ENCODE measurements at regions not wholly inside any gene's neighbourhood (a gene's known extent, or its start where the extent isn't known, plus 50 kb on each side); places are given as distances from the start of the nearest gene placed in this dataset.

GRCh38 chr4:97197106-97197505 lies 946.2 kb downstream of the STPG2 start:
- Histone ChIP-seq H3K79me2 (ENCODE audit: control insufficient read depth, insufficient read depth, low read length) (no peaks in the 10 kb centered on the region), H3K4me3 (replicated peaks in 1 of 3; ENCODE audit: insufficient read depth in 1 of 3, low read depth in 1 of 3, low read length in 3 of 3) (no peak overlapping the region), H3K9me3 (replicated peaks; ENCODE audit: control insufficient read depth, insufficient read depth, low read length) (no peaks in the 10 kb centered on the region), H3K4me2 (ENCODE audit: insufficient read depth, low read length) (no peak overlapping the region), H3K27ac (ENCODE audit: insufficient read depth, low read depth, low read length) (no peak overlapping the region), H3K9ac (replicated peaks; ENCODE audit: extremely low read depth, insufficient read depth, low read length) (no peak overlapping the region), H3K4me1 (ENCODE audit: control insufficient read depth, extremely low read depth, insufficient read depth, low read length) (no peaks in the 10 kb centered on the region), H4K20me1 (replicated peaks; ENCODE audit: control insufficient read depth, extremely low read depth, insufficient read depth, low read length) (no peaks in the 10 kb centered on the region), H3K9me1 (replicated peaks; ENCODE audit: control insufficient read depth, extremely low read depth, insufficient read depth, low read length) (no peaks in the 10 kb centered on the region), H3K36me3 (ENCODE audit: control insufficient read depth in 2 of 2, extremely low read depth in 1 of 2, insufficient read depth in 2 of 2, low read length in 2 of 2) (no peaks in the 10 kb centered on the region), H2AFZ (ENCODE audit: low read depth, low read length) (no peak overlapping the region), H3K27me3 (ENCODE audit: control insufficient read depth in 2 of 2, insufficient read depth in 2 of 2, low read length in 2 of 2) (no peaks in the 10 kb centered on the region)
- ChIA-PET CTCF (no interaction called here), POLR2A (no interaction called here)
- dilution Hi-C loops (cut with MboI; ENCODE audit: extremely low pct_ligation_motif_present, low sequenced_read_pairs) (no loop called here), intact Hi-C loops (cut with micrococcal nuclease) (no loop called here)
- BruUV-seq (replicated peaks), result no TSS peak
- DNase-seq (ENCODE audit: low read depth, low spot score) (no peak), FAIRE-seq (no peak)
- TF ChIP-seq JUN (IDR thresholded peaks at IDR 0.05; ENCODE audit: borderline replicate concordance, insufficient read depth, insufficient read length, low read depth) (no peak), POLR2AphosphoS5 (IDR thresholded peaks at IDR 0.05; ENCODE audit: insufficient read depth, low read depth, low read length) (no peak), EZH2 (IDR thresholded peaks at IDR 0.05; ENCODE audit: borderline replicate concordance, low read depth, low read length, severe bottlenecking) (no peak), MYC (IDR thresholded peaks at IDR 0.05; ENCODE audit: low read depth, low read length) (no peak), POLR2A (IDR thresholded peaks at IDR 0.05; ENCODE audit: low read depth, low read length) (no peak), GATA2 (IDR thresholded peaks at IDR 0.05; ENCODE audit: insufficient read depth, insufficient read length, low read depth, low read length) (no peak), FOS (IDR thresholded peaks at IDR 0.05; ENCODE audit: borderline replicate concordance, insufficient read depth, low read length) (no peak), CTCF (IDR thresholded peaks at IDR 0.05; ENCODE audit: extremely low read depth in 1 of 2, insufficient read depth in 1 of 2, low read depth in 1 of 2, low read length in 2 of 2) (no peak), MAX (IDR thresholded peaks at IDR 0.05; ENCODE audit: insufficient read depth, insufficient read length) (no peak)
